ENCODE measurements at regions not wholly inside any gene's neighbourhood (a gene's known extent, or its start where the extent isn't known, plus 50 kb on each side); places are given as distances from the start of the nearest gene placed in this dataset.
"Not testable (repeated sequence)": the region's sequence is repeated elsewhere in the genome, so short reads cannot be mapped to it uniquely, and the experiment has no call there.

DNA sequence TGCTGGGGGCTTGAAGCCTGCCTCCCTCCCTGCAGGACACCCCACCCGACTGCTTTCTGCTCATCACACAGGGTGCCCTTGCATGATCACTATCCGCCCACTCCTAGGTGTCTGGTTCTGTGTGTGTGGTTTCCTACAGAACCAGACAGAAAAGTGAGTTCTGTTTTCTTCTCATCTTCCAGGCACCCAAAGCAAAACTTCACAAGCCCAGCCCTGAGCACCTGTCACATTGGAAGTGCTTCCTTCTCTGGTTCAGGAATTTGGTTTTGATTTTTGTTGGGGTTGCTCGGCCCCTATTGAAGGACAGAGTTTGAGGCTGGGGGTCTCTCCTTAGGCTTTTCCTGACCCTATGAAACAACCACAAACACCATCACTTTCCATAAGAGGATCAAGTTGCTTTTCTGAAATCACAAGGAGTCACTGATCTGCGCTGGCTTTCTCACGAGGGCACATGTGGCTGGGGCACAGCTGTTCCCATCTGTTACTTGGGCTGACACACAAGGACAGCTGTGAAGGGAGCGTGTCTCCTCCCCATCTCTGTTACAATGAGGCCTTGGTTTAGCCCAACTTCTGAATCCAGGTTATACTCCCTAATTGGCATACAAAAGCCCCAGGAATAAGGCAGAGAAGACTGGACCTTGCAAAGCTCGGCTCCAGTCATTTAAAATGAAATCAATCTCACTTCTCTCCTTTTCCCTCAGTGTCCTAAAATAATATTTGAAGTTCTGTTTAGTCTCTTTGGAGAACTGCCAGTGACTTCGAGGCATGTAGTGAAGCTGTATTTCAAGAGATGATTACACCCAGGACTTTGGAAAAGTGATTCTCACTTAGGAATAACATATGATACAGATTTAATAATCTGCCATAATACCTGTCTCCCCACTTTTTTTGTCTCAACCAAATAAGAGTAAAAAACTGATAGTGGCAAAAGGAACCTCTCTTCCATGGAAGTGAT, 213.1 kb upstream of the GAS1 start:
- no peak for DNase-seq

DNA sequence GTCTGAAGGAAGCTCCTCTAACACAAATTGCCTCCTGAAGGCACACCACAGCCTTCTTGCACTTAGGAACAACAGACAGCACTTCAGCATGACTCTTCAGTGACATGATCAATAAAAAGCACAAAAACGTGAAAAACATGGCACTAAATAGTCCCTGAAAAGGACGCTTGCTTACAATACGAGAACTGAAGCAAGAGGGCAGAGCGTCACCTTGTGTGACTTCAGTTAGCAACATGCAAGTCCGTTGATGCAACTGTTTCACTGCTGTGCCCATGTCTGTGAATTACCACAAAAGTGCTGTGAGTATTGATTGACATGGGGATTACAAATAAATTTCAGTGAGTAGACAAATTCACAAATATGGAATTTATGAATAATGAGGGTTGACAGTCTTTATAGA, 219.9 kb upstream of the GAS1 start:
- DNase-seq, result no peak

DNA sequence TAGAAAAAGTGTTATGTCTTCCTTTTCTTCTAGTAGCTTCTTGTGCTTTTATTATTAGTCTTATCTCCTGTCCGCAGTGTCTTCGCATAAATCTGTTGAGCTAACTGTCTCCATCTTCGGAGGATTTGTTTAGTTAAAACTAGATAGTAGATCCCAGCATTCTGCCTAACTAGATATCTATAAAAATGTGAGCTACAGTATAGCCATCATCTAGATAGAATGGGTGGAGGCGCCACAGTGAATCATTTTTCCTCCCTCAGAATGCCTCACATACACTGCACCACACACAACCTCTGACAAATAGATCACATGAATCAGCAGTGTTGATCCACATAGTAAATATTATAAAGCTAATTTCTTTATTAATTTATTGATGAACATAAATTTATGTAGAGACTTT, 220.3 kb upstream of the GAS1 start:
- DNase-seq, result no peak

- no peak for DNase-seq
Measured at GRCh38 chr9:87178302-87178701, 231.0 kb upstream of the GAS1 start.

DNA sequence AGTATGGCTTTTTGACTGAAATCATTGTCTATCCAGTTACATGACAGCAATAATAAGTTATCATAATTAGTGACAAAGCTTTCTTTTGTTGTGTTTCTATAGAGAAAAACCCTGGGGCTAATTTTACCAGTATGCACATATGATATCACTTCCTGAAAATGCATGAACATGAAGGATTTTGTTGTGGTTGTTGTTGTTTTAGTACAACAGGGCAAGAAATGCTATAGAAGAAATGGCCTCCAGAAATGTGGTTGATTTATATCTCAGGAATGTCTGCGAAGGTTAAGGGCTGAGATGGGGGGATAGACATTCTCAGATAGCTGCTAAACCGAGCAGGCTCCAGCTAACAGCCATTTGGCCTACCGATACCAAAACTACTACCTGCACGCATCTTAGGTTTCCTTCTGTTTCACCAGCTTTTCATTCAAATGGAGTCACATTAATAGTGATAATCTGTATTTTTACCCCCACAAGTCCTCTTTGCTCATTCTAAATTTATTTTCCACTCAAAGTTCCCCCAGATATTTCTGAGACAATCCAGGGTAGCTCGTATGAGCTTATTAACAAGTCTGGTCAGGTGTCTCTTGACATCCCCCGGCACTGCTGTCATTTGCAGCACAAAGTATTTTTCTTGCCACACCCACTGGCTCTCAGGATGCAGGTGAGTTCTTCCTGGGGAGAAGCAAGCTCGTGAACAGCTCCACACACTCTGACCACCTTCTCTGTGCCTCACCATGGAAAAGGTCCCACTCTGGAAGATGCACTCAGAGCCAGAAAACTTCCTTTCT, 232.4 kb upstream of the GAS1 start:
- DNase-seq, result peak; percentile 78

DNA sequence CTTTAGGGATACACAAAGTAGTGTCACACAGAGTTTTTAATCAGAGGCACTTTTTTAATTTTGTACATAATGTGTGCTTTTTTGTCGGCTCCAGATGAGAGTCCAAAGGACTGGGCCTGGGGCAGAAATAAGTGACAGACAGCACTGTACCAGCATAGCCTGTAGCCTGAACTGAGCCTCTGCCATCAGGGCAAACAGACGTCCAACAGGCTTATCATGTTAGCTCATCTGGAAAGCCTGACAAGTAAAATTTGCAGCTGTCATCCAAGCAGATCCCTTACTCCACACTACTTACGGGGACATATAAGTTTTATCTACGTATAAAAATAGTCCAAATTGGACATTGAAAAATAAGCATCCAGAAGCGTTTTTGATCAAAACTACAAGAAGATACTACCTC, 233.1 kb upstream of the GAS1 start:
- no peak for DNase-seq

DNA sequence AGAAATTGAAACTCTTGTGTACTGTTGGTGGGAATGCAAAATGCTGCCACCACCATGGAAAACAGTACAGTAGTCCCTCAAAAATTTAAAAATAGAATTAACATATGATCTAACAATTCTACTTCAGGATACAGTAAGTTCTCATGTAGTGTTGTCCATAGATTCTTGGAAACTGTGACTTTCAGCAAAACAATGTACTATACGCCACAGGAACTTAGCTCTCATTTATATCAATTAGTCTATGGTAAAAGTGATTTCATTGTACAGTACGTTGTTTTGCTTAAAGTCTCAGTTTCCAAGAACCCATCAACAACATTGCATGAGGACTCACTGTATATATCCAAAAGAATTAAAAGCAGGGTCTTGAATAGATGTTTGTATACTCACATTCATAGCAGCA, 233.5 kb upstream of the GAS1 start:
- peak; percentile 57 for DNase-seq

DNA sequence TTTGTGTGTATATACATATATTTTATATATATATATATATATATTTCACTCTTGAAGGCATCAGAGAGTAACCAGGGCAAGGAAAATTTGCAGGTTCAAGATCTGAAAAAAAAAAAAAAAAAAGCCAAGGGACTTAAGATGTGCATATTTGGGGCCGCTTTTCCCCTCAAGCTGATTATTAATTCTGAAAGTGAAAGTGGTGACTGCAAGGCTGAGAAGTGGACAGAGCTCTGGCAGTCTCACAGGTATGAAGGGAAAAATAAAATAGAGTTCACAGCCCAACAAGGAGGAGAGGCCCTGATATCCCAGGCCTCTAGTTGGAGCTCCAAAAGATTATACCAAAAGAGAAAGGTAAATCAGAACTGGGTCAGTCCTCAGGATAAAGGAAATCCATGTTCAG, 234.4 kb upstream of the GAS1 start:
- DNase-seq, result no peak

DNA sequence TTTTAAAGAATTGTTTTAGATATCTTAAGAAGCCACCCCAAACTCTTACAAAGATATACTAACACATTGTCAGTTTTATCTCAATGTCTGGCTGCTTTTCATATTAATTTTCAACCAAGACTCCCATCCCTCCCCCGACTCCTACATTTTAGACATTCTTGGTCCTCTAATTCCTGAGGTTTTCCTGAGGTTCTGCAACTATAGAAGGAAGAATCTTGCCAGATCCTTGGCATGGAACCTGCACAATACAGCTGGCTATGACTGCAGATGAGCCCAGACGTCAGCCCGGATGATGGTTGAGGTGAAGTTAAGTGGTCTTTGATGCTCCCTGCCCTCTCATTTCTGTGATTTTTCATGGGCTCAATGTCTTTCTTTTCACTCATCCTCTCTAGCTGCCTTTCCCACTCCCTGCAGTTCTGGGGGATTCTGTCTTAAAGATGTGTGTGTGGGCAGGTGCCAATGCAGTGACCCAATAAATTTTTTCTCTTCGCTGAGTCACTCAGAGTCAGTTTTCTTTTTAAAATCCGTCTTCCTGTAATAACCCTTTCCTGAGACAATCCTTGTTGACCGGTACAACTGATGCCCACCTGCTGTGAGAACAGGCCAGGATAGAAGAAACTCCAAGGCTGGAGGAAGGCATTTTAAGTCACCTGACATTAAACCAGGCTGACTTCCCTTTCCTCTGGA, 237.8 kb upstream of the GAS1 start:
- DNase-seq, result peak; percentile 93

DNA sequence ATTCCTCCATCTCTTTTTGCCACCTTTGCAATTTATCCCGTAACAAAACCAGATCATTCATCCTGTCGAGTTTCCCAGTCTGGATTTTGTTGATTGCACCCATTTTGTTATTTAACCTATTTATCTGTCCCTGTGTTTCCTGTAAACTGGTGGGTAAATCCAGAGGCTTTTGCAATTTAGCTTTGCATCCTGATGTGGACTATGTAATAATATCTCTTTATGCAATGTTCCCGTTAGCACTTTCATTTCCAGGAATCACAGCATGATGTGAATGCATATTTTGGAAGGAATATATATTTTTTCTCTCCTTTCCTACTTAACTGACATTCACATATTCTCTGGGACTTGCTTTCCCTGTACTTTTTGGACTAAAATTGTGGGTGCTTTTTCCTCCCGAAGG, 240.3 kb upstream of the GAS1 start:
- DNase-seq, result no peak

DNA sequence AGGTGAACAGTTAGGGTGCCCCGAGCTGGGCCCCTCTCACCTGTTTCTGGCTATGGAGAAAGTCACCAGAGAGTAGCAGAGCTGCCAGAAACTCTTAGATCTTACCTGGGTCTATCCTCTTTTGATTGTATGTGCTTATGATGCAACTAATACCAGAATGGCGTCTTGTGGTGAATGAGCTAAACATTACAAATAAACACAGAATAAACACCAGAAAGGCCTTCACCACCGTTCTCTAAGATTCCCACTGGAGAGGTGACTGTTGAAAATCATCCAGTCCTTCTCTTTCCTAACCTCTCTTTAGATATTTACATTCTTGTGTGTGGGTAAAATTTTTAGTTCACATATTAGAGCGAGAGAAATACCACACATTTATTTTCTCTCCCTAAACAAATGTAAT, 241.7 kb upstream of the GAS1 start:
- DNase-seq, result no peak

GRCh38 chr9:87193151-87193550, 245.8 kb upstream of the GAS1 start:
- DNase-seq, result peak; percentile 68

GRCh38 chr9:87193925-87194868, 246.9 kb upstream of the GAS1 start:
- peak; percentile 99 for DNase-seq

DNA sequence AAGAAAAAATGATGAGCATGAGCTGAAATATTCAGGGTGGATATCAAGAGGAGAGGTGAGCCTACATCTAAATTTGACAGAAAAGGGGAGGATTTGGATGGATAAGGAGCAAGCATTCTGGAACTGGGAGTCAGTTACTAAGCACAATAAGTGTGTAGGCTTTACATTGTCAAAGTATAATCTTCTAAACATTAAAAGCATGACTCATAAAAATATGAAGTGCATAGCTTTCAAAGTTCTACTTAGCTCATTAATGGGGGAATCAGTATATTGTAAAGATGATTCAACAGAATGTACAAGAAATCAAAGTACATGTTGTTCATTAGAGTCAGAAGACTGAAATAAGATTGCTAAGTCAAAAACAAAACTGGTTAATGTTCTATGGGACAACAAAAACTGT, 248.0 kb upstream of the GAS1 start:
- peak; percentile 48 for DNase-seq

- DNase-seq, result no peak
Measured at GRCh38 chr9:87197349-87198130, 250.2 kb upstream of the GAS1 start.

DNA sequence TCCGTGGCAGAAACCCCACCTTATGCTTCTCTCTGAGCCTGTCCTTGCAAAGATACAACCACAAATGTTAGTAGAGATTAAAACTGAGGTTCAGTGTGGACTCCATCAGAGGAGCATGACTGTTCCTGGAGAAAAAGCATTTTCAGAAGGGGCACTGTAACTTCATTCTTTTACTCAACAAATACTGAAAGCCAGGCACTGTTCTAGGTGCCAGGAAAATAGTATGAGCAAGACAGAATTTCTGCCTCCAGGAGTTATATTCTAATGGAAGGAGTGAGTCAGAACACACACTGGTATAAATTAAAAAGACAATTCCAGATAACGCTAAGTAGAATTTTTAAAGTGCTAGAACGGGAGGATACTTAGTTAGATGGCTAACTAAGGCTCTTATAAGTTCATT, 251.4 kb upstream of the GAS1 start:
- DNase-seq, result peak; percentile 34

DNA sequence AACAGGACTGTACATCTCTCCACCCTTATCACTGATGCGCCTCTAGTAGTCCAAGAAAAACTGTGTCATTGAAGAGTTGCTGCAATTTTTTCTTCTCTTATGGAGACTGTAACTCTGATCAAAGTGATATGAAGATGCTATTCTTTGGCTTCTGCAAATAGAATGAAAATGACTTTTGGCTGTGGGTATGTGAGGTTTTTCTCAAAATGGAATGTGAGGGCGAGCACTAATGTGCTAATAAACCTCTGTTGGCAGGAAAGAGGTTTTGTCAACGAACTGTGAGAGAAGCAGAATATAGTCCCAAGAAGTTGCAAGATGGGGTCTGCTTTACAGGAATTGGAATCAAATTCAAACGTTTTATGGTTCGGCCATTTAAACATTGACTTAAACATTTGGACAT, 252.0 kb upstream of the GAS1 start:
- DNase-seq, result peak; percentile 28

DNA sequence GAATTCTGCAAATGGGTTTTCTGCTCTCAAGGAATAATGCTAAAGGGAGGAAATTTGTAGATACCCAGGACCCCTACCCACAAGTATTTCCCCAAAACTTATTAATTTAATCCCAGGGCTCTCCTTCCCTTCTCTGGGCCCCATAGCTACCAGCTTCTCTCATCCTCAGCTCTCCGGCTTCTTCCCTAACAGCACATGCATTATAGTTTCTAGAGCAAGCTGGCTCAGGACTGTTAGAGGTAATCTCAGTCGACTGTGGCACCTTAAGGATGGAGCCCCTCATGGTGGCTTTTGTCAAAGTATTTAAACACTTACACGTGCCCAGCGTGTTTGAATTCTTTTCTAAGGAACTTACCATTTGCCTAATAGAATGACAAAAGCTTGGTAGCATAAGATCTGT, 252.5 kb upstream of the GAS1 start:
- DNase-seq, result no peak

DNA sequence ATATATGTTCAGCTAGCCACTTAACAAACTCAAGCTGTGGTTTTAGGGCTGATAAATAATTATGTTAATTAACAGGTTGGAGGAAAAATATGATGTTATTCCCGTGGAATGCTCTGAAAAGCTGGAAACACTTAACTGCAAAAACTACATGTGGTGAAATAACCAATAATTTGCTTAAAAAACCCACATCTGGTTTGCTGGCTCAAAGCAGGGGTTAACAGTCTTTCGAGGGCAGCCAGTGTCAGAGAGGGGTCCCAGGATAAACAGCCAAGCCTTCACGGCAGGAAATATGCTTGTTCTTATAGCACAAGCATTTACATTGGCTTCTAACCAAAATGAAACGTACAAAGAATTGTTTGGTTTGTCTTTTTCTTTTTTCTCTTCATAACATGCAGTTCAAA, 254.0 kb upstream of the GAS1 start:
- peak; percentile 91 for DNase-seq

DNA sequence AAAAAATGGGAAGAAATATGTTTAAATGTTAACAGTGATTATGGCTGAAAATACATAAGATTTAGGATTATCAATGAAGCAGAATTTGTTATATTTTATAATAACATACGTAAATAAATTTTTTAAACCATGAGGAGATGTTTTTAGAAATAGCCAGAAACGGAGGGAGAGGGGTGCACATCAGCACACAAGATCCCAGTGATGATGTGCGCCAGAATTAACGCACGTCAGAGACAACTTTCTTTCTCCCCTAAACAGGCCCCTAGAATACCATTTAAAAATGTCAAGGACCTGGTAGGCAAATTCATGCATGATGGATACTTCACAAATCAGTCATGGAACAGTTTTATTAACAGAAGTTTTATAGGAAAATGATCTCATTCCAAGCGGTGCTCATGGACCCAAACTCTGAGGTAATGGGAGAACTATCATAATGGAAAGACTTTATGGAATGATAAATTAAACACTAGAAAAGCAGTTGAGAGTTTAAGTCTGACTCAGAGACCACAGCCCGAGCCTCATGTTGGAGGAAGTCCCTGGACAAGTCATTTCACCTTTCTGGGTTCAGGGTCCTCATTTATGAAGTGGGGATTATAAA, 258.9 kb upstream of the GAS1 start:
- DNase-seq, result peak; percentile 89

- not testable (repeated sequence) for DNase-seq
Measured at GRCh38 chr9:87210658-87211057, 263.4 kb upstream of the GAS1 start.
